HepG2 (cell line): ENCODE measurements at regions not wholly inside any gene's neighbourhood (a gene's known extent, or its start where the extent isn't known, plus 50 kb on each side); places are given as distances from the start of the nearest gene placed in this dataset.

ENCODE experiments used
- ATAC-seq: fragments of 200-7000 bp; cut with Tn5 transposase; 3 replicates; pipeline ENCODE4 v1.9.1; 2020; ENCODE audit warnings: mild to moderate bottlenecking, moderate library complexity
- BruUV-seq: library from RNA; stranded (reverse); fragments of 400-500 nt; replicated peaks from 2 replicates; lab custom pipeline; 2021; lab: Mats Ljungman, UMichigan
- CTCF ChIA-PET: fragments of 300-600 bp; formaldehyde crosslinking; extraction: SDS; loops from one replicate; lab custom pipeline; 2021; ENCODE audit warnings: low total read pairs, inconsistent platforms, low intra/inter-chr PET ratio; lab: Yijun Ruan, JAX
- POLR2A ChIA-PET: fragments of 350-600 bp; sonication (Branson Sonifier 250); formaldehyde crosslinking; loops from one replicate; lab custom pipeline; 2020; ENCODE audit warnings: antibody characterized with exemption, inconsistent platforms; lab: Yijun Ruan, JAX
- DNase-seq: peaks from one replicate; pipeline ENCODE4 v3.0.0-alpha.2; 2015; ENCODE audit warnings: low spot score
- FAIRE-seq: peaks from 3 replicates; lab custom pipeline; 2011; peaks lifted over from hg19 to GRCh38; lab: Jason Lieb, UNC
- H2AFZ ChIP-seq: one replicate; pipeline ENCODE4 v1.6.1; 2011; ENCODE audit warnings: low read length, inconsistent platforms
- H3K27ac ChIP-seq: fragments of 300-600 bp; 3 replicates; pipeline ENCODE4 v1.8.0; 2011; ENCODE audit warnings: mixed run types, mild to moderate bottlenecking, mixed read lengths, low read length, inconsistent platforms; ENCODE audit not compliant: insufficient read depth; ENCODE audit errors: extremely low read length
- H3K27me3 ChIP-seq, 2 experiments: fragments of 200-600 bp in 1 of 2; 2 replicates in 1 of 2; 3 replicates in 1 of 2; pipeline versions ENCODE4 v1.6.0 to v1.8.0; 2011; ENCODE audit warnings: low read length in 2 of 2, mild to moderate bottlenecking in 2 of 2, moderate library complexity in 2 of 2, inconsistent platforms in 1 of 2; ENCODE audit not compliant: insufficient read depth in 2 of 2, control insufficient read depth in 1 of 2
- H3K36me3 ChIP-seq, 2 experiments: fragments of 200-600 bp in 1 of 2; replicated peaks in 1 of 2; 2 replicates in 1 of 2; 3 replicates in 1 of 2; pipeline versions ENCODE4 v1.5.1 to v1.8.0; 2011; ENCODE audit warnings: low read length in 2 of 2, inconsistent platforms in 1 of 2; ENCODE audit not compliant: insufficient read depth in 2 of 2, control insufficient read depth in 1 of 2
- H3K4me1 ChIP-seq: 2 replicates; pipeline ENCODE4 v1.5.1; 2012; ENCODE audit warnings: low read length, inconsistent platforms; ENCODE audit not compliant: insufficient read depth
- H3K4me2 ChIP-seq: 2 replicates; pipeline ENCODE4 v1.6.0; 2011; ENCODE audit warnings: low read depth, low read length, inconsistent platforms
- H3K4me3 ChIP-seq, 3 experiments: fragments of 200-600 bp in 1 of 3; sonication (generic), shearing (Covaris generic) in 1 of 3; replicated peaks in 1 of 3; 2 replicates each; pipeline ENCODE4 v1.5.1; 2011 to 2016; ENCODE audit warnings: low read length in 3 of 3, inconsistent platforms in 2 of 3, low read depth in 2 of 3, mild to moderate bottlenecking in 2 of 3, control low read depth in 1 of 3, mixed read lengths in 1 of 3; ENCODE audit not compliant: insufficient read depth in 1 of 3
- H3K79me2 ChIP-seq: one replicate; pipeline ENCODE4 v1.6.1; 2011; ENCODE audit warnings: low read length, inconsistent platforms; ENCODE audit not compliant: insufficient read depth
- H3K9ac ChIP-seq: 2 replicates; pipeline ENCODE4 v1.6.0; 2011; ENCODE audit warnings: mild to moderate bottlenecking, low read depth, low read length, inconsistent platforms; ENCODE audit not compliant: insufficient read depth
- H3K9me3 ChIP-seq: 2 replicates; pipeline ENCODE4 v1.5.1; 2012; ENCODE audit warnings: mild to moderate bottlenecking, low read length
- H4K20me1 ChIP-seq: 2 replicates; pipeline ENCODE4 v1.6.0; 2011; ENCODE audit warnings: inconsistent platforms, mild to moderate bottlenecking, low read length, moderate library complexity; ENCODE audit not compliant: insufficient read depth
- AHDC1 ChIP-seq: sonication (generic); formaldehyde crosslinking; IDR thresholded peaks from 2 replicates; pipeline ENCODE4 v1.5.1; 2020; ENCODE audit warnings: mild to moderate bottlenecking, missing genetic modification reagents, borderline replicate concordance
- ARNT2 ChIP-seq: sonication (generic); formaldehyde crosslinking; IDR thresholded peaks from 2 replicates; pipeline ENCODE4 v1.8.0; 2022; ENCODE audit warnings: mild to moderate bottlenecking, low read depth, missing genetic modification reagents, moderate library complexity
- HNRNPL ChIP-seq: fragments of 200-400 bp; formaldehyde crosslinking; IDR thresholded peaks from 2 replicates; pipeline ENCODE4 v1.6.1; 2017; ENCODE audit warnings: mild to moderate bottlenecking, low read depth, low read length
- MAFF ChIP-seq: IDR thresholded peaks from 2 replicates; pipeline ENCODE4 v1.6.1; 2011; ENCODE audit warnings: low read depth, low read length, improper control_type of control experiment
- MAFK ChIP-seq, 2 experiments: IDR thresholded peaks in 1 of 2; conservative IDR thresholded peaks in 1 of 2; 2 replicates each; pipeline ENCODE4 v1.6.1; 2011; ENCODE audit warnings: improper control_type of control experiment in 2 of 2, low read length in 2 of 2
- ZNF737 ChIP-seq: sonication (generic); formaldehyde crosslinking; IDR thresholded peaks from 2 replicates; pipeline ENCODE4 v1.5.0; 2020; ENCODE audit warnings: missing genetic modification reagents, mild to moderate bottlenecking, borderline replicate concordance
- ZNF792 ChIP-seq: IDR thresholded peaks from 2 replicates; pipeline ENCODE4 v1.6.1; 2016
- WGBS: methylation state at CpG from one replicate; pipeline ENCODE4 v1.1.6; 2017; ENCODE audit warnings: low lambda C conversion rate; 5-methylcytosine and 5-hydroxymethylcytosine counted together
- in situ Hi-C: cut with HindIII; loops from 2 replicates; pipeline ENCODE4 v1.10.0; 2017; ENCODE audit warnings: low pct_unique_long_range_greater_than_20kb; ENCODE audit not compliant: extremely low pct_ligation_motif_present
- intact Hi-C: fragments of 100-400 bp; cut with micrococcal nuclease; formaldehyde crosslinking; loops from one replicate; pipeline ENCODE4 v1.10.0; 2022; ENCODE audit not compliant: unreplicated experiment

GRCh38 chr12:21992823-21993222, 51.6 kb upstream of the ABCC9 start (continued):
- TF ChIP-seq AHDC1 (CRISPR knock-in tag) (no peak), ZNF737 (CRISPR knock-in tag) (no peak)

GRCh38 chr12:21991526-21991925, 50.3 kb upstream of the ABCC9 start:
- H4K20me1 ChIP-seq, result no peaks in the 10 kb centered on the region
- no peak overlapping the region for H3K27ac ChIP-seq
- H3K27me3 ChIP-seq, result no peaks in the 10 kb centered on the region
- CTCF ChIA-PET, result no interaction called here
- H3K79me2 ChIP-seq, result no peaks in the 10 kb centered on the region
- H3K9me3 ChIP-seq, result no peaks in the 10 kb centered on the region
- no peaks in the 10 kb centered on the region for H3K36me3 ChIP-seq
- no peak overlapping the region for H3K4me2 ChIP-seq
- WGBS, result 0% methylated on average over 4 of the region's 4 CpGs
- no peak overlapping the region for H3K9ac ChIP-seq
- no TSS peak for BruUV-seq
- intact Hi-C loops, result no loop called here
- in situ Hi-C loops, result loop anchor here (5.0 kb wide), 1 partner anchor 294 kb away; no protein-coding TSS in a partner anchor
- FAIRE-seq (no peak), DNase-seq (no peak), ATAC-seq (no peak)
- H3K4me3 ChIP-seq, result no peak overlapping the region
- no peak overlapping the region for H2AFZ ChIP-seq
- POLR2A ChIA-PET, result no interaction called here
- no peaks in the 10 kb centered on the region for H3K4me1 ChIP-seq
- TF ChIP-seq MAFF (peak; percentile 54; the same call in 1 of the 2 replicates), HNRNPL (no peak), ARNT2 (no peak), ZNF792 (no peak), MAFK (conservative IDR thresholded peaks at IDR 0.05 in 1 of 2, IDR thresholded peaks at IDR 0.05 in 1 of 2; ENCODE audit: low read length in 2 of 2) (peak; percentile 38 to 70)
